ENCODE measurements at regions not wholly inside any gene's neighbourhood (a gene's known extent, or its start where the extent isn't known, plus 50 kb on each side); places are given as distances from the start of the nearest gene placed in this dataset.
"Not testable (repeated sequence)": the region's sequence is repeated elsewhere in the genome, so short reads cannot be mapped to it uniquely, and the experiment has no call there.

GRCh38 chr11:59031746-59032145, 54.4 kb upstream of the GLYATL1B start:
- TF ChIP-seq CTCF (conservative IDR thresholded peaks at IDR 0.05; ENCODE audit: low read depth, low read length); RAD21 (IDR thresholded peaks at IDR 0.05; ENCODE audit: low read length): not testable (repeated sequence)
